ENCODE measurements at regions not wholly inside any gene's neighbourhood (a gene's known extent, or its start where the extent isn't known, plus 50 kb on each side); places are given as distances from the start of the nearest gene placed in this dataset.

GRCh38 chr3:132773071-132773619, 50.9 kb upstream of the NPHP3 start:
- no peak overlapping the region for H3K4me3 ChIP-seq
- no peaks in the 10 kb centered on the region for H3K4me1 ChIP-seq (ENCODE audit: control insufficient read depth in 1 of 2, low read depth in 2 of 2)
- DNase-seq (ENCODE audit: low spot score), result no peak
- H3K9me3 ChIP-seq, result no peaks in the 10 kb centered on the region
- no peak overlapping the region for H3K27ac ChIP-seq
- no peaks in the 10 kb centered on the region for H3K27me3 ChIP-seq (replicated peaks; ENCODE audit: insufficient read depth)
- TF ChIP-seq, protein P1, sequence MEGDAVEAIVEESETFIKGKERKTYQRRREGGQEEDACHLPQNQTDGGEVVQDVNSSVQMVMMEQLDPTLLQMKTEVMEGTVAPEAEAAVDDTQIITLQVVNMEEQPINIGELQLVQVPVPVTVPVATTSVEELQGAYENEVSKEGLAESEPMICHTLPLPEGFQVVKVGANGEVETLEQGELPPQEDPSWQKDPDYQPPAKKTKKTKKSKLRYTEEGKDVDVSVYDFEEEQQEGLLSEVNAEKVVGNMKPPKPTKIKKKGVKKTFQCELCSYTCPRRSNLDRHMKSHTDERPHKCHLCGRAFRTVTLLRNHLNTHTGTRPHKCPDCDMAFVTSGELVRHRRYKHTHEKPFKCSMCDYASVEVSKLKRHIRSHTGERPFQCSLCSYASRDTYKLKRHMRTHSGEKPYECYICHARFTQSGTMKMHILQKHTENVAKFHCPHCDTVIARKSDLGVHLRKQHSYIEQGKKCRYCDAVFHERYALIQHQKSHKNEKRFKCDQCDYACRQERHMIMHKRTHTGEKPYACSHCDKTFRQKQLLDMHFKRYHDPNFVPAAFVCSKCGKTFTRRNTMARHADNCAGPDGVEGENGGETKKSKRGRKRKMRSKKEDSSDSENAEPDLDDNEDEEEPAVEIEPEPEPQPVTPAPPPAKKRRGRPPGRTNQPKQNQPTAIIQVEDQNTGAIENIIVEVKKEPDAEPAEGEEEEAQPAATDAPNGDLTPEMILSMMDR (IDR thresholded peaks at IDR 0.05), result no peak
- no peaks in the 10 kb centered on the region for H3K36me3 ChIP-seq
- ATAC-seq (ENCODE audit: insufficient number of reproducible peaks, low FRiP score, low read depth), result no peak

GRCh38 chr3:132772252-132772651, 50.0 kb upstream of the NPHP3 start:
- Histone ChIP-seq H3K36me3 (no peaks in the 10 kb centered on the region), H3K4me1 (ENCODE audit: control insufficient read depth in 1 of 2, low read depth in 2 of 2) (no peaks in the 10 kb centered on the region), H3K27ac (no peak overlapping the region), H3K27me3 (replicated peaks; ENCODE audit: insufficient read depth) (no peaks in the 10 kb centered on the region), H3K9me3 (no peaks in the 10 kb centered on the region), H3K4me3 (no peak overlapping the region)
- DNase-seq (ENCODE audit: low spot score) (no peak), ATAC-seq (ENCODE audit: insufficient number of reproducible peaks, low FRiP score, low read depth) (no peak)
- TF ChIP-seq, protein P1 (IDR thresholded peaks at IDR 0.05), result no peak
